DMS 273 (cell line): ENCODE measurements at regions not wholly inside any gene's neighbourhood (a gene's known extent, or its start where the extent isn't known, plus 50 kb on each side); places are given as distances from the start of the nearest gene placed in this dataset.

ENCODE experiments used
- DNase-seq: peaks from one replicate; lab custom pipeline; 2025; ENCODE audit not compliant: unreplicated experiment; lab: John Stamatoyannopoulos, UW

- no peak for DNase-seq
Observed at GRCh38 chr6:44559486-44560270, 172.2 kb downstream of the CDC5L start.

DNA sequence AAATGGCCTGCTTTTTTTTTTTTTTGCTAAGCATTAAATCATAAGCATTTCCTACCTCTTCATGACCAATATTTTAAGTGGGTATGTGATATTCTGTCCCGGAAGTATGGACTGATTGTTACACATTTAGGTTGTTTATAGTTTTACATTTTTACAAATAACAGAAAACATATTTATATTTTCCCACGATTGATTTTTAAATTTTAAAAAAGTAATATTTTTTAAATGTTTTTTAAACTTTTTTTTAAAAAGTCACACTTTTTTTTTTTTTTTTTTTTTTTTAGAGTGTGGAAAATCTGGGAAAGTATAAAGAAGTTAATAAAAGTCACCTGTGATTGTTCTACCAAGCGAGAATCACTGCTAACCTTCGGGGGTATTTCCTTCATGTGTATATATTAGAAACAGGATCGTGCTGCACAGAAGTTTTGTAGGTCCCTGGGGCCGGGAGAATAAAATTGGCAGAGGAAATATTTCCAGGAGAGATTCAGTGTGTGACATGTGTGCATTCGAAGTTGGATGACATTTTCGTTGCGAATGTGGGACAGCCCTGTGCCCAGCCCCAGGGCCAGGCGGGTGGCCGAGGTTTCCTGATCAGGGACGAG is 173.1 kb downstream of the CDC5L start:
- no peak for DNase-seq

GRCh38 chr6:44561060-44561623 is 173.6 kb downstream of the CDC5L start:
- no peak for DNase-seq

DNA sequence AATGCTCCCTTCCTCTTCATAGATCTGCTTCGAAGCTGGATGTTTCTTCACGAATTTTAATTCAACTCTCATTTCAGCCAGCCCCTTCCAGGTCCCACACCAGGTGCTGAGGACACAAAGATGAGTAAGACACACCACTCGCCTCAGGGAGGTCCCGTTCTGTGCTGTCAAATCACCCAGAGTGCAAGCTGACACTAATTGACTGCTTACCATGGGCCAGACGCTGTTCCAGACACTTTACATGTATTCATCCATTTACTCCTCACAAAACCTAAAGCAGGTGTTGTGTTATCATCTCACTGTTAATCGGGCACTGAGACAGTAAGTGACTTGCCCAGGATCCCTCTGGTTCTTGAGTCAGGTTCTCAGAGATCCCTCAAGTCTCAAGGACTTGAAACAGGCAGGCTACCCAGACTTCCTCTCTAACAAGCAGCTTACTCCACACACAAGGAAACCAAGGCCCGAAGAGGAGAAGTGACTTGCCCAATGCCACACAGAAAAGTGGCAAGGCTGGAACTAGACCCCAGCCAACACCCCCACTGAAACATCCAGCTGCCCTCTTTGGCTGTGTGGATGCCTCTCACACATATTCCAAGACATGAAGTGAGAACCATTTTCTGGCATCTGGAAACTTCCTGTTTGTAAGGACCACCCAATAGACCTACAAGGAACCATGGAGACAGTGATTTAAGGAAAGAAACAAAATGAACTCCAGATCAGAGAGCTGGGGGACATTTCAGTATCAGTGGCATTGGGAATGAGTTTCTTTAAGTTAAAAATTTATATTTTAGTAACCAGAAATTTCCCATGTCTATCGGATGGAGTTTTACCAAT is 174.5 kb downstream of the CDC5L start:
- no peak for DNase-seq

DNA sequence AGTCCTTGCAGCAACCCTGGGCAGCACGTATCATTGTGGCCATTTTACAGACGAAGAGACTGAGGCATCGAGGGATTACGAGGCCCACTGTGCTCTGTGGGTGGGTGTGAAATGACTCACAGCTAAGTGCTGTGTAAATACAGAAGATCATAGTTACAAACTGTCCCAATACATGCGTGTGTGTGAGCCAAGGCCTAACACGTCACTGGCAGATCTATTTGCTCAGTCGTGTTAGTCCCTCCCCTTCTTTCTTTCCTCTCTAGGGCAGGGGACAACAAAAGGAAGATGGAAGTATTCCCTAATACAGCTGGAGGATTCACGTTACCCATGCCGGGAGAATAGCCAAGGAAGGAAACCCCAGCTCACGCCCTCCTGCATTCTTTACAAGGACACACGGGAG is 175.9 kb downstream of the CDC5L start:
- DNase-seq = no peak

DNA sequence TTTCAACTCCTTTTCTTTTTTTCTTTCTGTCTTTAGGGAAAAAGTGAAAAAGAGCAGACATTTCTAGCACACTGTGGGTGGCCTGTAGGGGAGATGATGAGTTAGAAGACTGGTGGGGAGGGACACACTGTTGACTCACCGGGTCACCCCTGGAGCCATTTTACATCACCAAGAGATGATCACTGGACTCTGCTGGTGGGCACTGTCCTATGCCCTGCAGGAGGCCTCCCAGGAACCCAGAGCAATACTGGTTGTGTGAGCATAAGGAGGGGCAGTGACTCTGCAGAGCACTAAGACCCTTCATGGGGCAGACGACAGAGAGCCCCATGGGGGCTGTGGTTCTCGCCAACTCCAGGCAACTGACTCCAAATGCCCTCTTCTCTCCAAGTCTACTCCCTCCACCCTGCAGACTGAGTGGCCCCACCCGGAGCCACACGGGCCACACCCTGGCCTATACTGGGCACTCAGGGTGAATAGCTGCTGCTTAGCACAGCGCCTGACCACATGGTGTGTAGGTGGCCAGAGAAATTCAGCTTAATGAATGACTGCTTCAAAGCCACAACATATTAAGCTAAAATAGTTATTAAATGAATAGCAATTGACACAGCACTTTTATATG is 177.5 kb downstream of the CDC5L start:
- DNase-seq = no peak

GRCh38 chr6:44567406-44567805 is 179.9 kb downstream of the CDC5L start:
- DNase-seq = no peak

DNA sequence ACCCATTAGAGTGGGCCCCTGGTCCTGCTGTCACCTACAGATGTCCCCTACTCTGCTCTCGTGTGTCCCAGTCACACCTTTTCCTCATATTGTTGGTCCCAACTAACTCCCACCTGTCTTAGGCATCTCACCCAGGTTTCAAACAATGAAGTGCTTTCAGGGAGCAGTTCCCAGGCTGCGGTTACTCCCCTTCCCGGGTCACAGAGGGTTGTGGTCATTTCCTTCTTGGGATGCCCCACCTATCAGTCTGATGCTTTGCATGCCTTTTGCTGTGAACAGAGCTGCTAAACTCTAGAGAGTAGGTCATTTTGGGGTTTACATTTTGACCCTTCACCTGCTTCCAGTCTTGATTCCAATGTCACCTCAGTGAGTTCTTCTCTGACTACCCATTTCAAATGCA is 181.6 kb downstream of the CDC5L start:
- DNase-seq = no peak

DNA sequence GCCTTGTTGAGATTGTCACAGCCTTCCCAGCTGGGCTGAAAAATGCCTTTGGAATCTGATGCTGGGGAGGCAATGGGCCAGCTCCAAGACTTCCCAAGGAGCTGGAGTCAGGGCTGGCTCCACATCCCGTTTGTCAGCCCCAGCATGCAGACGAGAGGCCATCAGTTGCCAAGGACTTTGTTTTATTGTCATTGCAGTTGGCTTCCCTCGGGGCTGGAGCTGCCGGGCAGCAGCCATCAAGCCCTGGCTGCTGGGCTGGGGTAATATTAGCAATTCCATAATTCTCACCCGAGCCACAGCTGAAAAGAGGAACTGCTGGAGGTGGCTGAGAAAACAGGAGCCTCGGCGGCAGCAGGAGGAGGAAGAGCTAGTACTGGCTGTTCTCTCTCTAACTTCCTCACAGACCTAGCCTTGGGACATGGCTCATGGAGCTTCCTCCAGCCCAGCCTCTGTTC is 182.5 kb downstream of the CDC5L start:
- DNase-seq = no peak

GRCh38 chr6:44571510-44571909 is 184.0 kb downstream of the CDC5L start:
- peak; percentile 10 for DNase-seq

DNA sequence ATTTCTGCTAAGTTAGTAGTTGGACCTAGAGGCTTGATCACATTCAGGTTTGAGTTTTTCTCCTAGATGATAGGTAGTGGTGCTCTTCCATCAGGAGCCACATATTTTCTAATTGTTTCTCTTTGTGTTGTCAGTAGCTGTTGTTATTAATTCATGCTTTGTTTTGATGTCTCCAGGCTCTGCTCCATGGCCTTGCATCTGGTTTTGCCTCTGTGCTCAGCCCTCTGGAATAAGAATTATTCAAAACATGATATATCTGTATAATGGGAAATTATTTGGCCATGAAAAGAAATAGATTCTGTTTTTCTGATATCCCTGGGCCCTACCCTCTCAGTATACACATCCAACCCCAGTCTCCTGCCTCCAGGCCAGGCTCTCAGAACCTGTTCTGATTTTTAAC is 184.8 kb downstream of the CDC5L start:
- DNase-seq = no peak

DNA sequence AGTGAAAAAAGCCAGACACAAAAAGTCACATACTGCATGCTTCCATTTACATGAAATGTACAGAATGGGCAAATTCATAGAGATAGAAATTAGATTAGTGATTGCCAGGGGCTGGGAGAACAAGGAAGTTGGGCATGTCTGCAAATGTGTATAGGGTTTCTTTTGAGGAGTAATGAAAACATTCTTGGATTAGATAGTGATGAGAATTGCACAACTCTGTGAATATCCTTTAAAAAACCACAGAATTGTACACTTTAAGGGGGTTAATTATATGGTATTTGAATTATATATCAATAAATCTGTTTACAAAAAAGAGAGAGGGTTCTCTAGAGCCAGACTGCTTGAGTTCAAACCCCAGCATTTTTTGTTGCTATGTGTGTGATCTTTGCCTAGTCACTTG is 188.1 kb downstream of the CDC5L start:
- no peak for DNase-seq

GRCh38 chr6:44576132-44576631 is 188.7 kb downstream of the CDC5L start:
- DNase-seq = no peak

DNA sequence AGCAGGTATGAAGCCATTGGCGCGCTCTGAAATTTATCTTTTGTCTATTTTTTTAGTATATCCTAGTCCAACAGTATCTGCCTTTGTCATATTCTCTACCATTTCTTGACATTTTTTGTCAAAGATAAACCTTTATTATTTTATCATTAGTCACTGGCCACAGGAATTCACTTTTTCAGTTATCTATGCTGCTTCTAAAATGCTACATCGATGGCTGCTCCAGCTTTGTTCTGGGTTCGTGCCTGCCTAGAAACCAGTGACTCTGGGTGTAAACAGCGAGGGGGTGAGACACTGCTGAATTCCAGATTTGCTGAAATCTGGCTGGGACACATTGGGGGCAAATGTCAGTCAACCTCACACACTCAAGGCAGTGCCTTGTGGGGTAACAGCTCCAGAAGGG is 193.4 kb downstream of the CDC5L start:
- no peak for DNase-seq

- no peak for DNase-seq
Observed at GRCh38 chr6:44582930-44583329, 195.4 kb downstream of the CDC5L start.

DNA sequence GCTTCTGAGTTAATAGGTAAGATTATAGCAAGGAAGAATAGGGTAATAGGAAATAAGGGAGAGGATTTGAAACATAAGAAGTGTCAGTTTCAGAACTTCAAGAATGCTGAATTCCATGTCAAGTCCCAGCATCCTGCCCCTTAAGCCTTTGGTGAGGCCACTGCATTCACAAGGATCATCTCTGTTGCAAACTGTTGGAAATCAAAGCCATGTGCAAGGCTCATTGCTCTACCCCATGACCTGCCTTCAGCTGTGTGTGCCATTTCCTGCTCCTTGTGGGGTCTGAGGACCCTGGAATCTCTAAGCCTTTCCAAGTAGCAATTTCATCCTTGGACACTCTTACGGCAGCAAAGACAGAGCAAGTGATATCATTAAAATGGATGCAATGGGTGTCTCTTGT is 203.0 kb downstream of the CDC5L start:
- DNase-seq = no peak

GRCh38 chr6:44593539-44593944 is 206.0 kb downstream of the CDC5L start:
- peak; percentile 78 for DNase-seq

GRCh38 chr6:44594481-44594880 is 207.0 kb downstream of the CDC5L start:
- DNase-seq = no peak

- DNase-seq = no peak
Observed at GRCh38 chr6:44598679-44599078, 211.2 kb downstream of the CDC5L start.

GRCh38 chr6:44599672-44600071 is 212.2 kb downstream of the CDC5L start:
- DNase-seq = no peak
